ENCODE measurements at regions not wholly inside any gene's neighbourhood (a gene's known extent, or its start where the extent isn't known, plus 50 kb on each side); places are given as distances from the start of the nearest gene placed in this dataset.

DNA sequence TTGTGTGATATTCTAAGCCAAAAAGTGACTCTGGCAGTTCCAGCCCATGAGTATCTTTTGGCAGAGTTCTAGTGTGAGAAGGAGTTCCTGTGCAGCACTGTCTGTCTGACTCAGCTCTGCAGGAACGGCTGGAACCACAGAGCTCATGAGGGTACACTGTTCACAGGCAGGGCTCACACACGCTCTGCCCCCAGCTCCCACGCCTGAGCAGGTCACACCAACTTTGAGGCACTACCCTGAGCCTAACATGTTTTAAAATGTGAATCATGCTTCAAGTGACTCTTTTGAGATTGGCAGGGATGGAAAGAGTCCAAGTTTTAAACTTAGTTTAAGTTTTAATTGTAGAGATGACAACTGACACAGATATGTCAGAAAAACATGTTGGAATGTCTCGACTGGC, 1203.3 kb downstream of the UQCRFS1 start:
- Histone ChIP-seq H2AFZ (ENCODE audit: low read depth, low read length) (no peak overlapping the region), H3K27ac (ENCODE audit: insufficient read depth, low read depth, low read length) (no peak overlapping the region), H3K27me3 (ENCODE audit: control insufficient read depth in 2 of 2, insufficient read depth in 2 of 2, low read length in 2 of 2) (no peaks in the 10 kb centered on the region), H3K4me1 (ENCODE audit: control insufficient read depth, extremely low read depth, insufficient read depth, low read length) (no peaks in the 10 kb centered on the region), H3K9ac (replicated peaks; ENCODE audit: extremely low read depth, insufficient read depth, low read length) (no peak overlapping the region), H3K4me2 (ENCODE audit: insufficient read depth, low read length) (no peak overlapping the region), H3K9me3 (replicated peaks; ENCODE audit: control insufficient read depth, insufficient read depth, low read length) (peaks cover 7% of the 10 kb centered on the region), H3K79me2 (ENCODE audit: control insufficient read depth, insufficient read depth, low read length) (no peaks in the 10 kb centered on the region), H3K9me1 (replicated peaks; ENCODE audit: control insufficient read depth, extremely low read depth, insufficient read depth, low read length) (no peaks in the 10 kb centered on the region), H3K4me3 (replicated peaks in 1 of 3; ENCODE audit: insufficient read depth in 1 of 3, low read depth in 1 of 3, low read length in 3 of 3) (no peak overlapping the region), H4K20me1 (replicated peaks; ENCODE audit: control insufficient read depth, extremely low read depth, insufficient read depth, low read length) (no peaks in the 10 kb centered on the region), H3K36me3 (ENCODE audit: control insufficient read depth in 2 of 2, extremely low read depth in 1 of 2, insufficient read depth in 2 of 2, low read length in 2 of 2) (no peaks in the 10 kb centered on the region)
- dilution Hi-C loops (cut with MboI; ENCODE audit: extremely low pct_ligation_motif_present, low sequenced_read_pairs) = no loop called here
- intact Hi-C loops (cut with micrococcal nuclease) = no loop called here
- FAIRE-seq (no peak), DNase-seq (ENCODE audit: low read depth, low spot score) (no peak)
- ChIA-PET POLR2A (no interaction called here), CTCF (no interaction called here)
- TF ChIP-seq, protein P1, sequence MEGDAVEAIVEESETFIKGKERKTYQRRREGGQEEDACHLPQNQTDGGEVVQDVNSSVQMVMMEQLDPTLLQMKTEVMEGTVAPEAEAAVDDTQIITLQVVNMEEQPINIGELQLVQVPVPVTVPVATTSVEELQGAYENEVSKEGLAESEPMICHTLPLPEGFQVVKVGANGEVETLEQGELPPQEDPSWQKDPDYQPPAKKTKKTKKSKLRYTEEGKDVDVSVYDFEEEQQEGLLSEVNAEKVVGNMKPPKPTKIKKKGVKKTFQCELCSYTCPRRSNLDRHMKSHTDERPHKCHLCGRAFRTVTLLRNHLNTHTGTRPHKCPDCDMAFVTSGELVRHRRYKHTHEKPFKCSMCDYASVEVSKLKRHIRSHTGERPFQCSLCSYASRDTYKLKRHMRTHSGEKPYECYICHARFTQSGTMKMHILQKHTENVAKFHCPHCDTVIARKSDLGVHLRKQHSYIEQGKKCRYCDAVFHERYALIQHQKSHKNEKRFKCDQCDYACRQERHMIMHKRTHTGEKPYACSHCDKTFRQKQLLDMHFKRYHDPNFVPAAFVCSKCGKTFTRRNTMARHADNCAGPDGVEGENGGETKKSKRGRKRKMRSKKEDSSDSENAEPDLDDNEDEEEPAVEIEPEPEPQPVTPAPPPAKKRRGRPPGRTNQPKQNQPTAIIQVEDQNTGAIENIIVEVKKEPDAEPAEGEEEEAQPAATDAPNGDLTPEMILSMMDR (IDR thresholded peaks at IDR 0.05; ENCODE audit: extremely low read depth in 1 of 2, insufficient read depth in 1 of 2, low read depth in 1 of 2, low read length in 2 of 2) = no peak
- no peak for TF ChIP-seq GATA2 (IDR thresholded peaks at IDR 0.05; ENCODE audit: insufficient read depth, insufficient read length, low read depth, low read length)
- TF ChIP-seq JUN (IDR thresholded peaks at IDR 0.05; ENCODE audit: borderline replicate concordance, insufficient read depth, insufficient read length, low read depth) = no peak
- TF ChIP-seq MYC (IDR thresholded peaks at IDR 0.05; ENCODE audit: low read depth, low read length) = no peak
- no peak for TF ChIP-seq MAX (IDR thresholded peaks at IDR 0.05; ENCODE audit: insufficient read depth, insufficient read length)
- TF ChIP-seq POLR2AphosphoS5 (IDR thresholded peaks at IDR 0.05; ENCODE audit: insufficient read depth, low read depth, low read length) = no peak
- TF ChIP-seq FOS (IDR thresholded peaks at IDR 0.05; ENCODE audit: borderline replicate concordance, insufficient read depth, low read length) = no peak
- TF ChIP-seq POLR2A (IDR thresholded peaks at IDR 0.05; ENCODE audit: low read depth, low read length) = no peak
- BruUV-seq (replicated peaks) = no TSS peak

All from endothelial cell of umbilical vein (primary cell).